ENCODE measurements at regions not wholly inside any gene's neighbourhood (a gene's known extent, or its start where the extent isn't known, plus 50 kb on each side); places are given as distances from the start of the nearest gene placed in this dataset.

GRCh38 chr14:100381395-100382105 lies 58.4 kb downstream of the SLC25A47 start:
- DNase-seq: peak in 1 of 3 experiments; percentile 15

- no peak for DNase-seq
Measured at GRCh38 chr14:100382106-100382455, 58.9 kb downstream of the SLC25A47 start.

DNA sequence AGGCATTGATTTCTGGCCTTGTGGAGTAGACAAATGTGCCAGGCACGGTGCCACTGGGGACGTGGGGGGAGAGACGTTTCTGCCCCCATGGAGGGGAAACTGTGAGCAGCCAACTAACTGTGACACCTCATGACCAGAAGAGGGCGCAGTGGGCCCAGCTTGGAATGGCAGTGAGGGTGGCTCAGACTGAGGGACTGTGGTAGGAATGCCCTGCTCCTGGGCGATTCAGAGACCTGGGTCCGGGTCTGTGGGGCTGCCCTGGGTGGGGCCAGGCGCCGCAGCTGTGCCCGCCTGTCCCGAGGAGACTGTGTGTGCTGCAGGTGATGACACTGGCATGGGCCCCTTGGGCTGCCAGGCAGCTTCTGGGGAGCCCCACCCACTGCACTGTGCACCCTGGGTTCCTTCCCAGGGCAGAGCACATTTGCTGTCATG lies 60.6 kb downstream of the SLC25A47 start:
- DNase-seq: peak; percentile 49 to 80 (median 80)

DNA sequence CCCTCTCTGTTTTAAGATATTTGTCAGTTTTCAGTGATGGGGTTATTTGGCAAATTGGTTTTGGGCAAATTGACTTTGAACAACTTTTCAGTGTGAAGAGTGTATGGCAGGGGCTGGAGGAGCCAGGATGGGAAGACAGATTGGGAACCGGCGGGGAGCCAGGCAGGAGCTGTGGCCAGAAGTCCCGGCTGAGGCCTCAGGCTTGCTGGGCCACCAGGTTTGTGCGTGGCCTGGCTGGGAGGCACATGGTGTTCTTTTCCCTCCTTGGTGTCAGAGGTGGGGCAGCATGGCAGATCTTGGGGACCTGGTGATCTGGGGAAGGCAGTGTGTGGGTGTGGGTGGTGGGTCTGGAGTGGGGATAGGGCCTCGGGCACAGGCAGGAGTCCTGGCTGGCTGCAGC lies 61.1 kb downstream of the SLC25A47 start:
- no peak for DNase-seq

GRCh38 chr14:100384819-100385813 lies 62.0 kb downstream of the SLC25A47 start:
- DNase-seq: peak; percentile 15 to 73 (median 23)

DNA sequence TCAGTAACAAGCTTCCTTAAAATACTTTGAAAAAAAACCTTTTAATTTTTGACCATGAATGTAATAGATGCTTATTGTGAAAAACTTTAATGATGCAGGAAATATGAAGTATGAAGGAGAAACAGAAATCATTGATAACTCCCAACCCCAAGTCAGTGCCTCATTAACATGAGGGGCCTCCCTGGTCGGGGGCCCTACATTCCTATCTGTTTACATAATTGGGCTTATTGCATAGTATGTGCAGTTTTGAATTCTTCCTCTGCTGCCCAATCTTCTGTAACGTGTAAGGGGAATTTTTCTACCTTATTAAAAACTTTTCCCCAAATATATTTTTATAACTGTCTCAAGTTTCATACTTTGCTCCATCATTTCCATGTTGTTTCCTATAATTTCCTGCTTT lies 63.0 kb downstream of the SLC25A47 start:
- DNase-seq: no peak

- DNase-seq: no peak
Measured at GRCh38 chr14:100386846-100387245, 63.7 kb downstream of the SLC25A47 start.

DNA sequence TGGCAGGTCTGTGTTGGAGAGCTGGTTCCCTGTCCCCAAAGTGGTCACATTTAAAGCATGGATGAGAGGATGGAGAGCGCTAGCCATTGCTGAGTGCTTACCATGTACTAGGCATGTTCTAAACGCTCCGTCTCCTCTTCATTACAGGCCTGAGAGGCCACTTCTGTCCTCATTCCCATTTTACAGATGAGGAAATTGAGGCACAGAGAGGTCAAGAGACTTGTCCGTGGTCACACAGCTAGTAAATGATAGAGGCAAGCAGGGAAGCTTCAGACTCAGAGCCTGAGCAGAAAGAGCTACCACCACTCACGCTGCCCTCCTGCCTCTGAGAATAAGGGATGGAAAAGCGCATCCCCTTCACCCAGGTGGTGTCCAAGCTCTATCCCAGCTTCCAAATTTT lies 64.3 kb downstream of the SLC25A47 start:
- DNase-seq: no peak

DNA sequence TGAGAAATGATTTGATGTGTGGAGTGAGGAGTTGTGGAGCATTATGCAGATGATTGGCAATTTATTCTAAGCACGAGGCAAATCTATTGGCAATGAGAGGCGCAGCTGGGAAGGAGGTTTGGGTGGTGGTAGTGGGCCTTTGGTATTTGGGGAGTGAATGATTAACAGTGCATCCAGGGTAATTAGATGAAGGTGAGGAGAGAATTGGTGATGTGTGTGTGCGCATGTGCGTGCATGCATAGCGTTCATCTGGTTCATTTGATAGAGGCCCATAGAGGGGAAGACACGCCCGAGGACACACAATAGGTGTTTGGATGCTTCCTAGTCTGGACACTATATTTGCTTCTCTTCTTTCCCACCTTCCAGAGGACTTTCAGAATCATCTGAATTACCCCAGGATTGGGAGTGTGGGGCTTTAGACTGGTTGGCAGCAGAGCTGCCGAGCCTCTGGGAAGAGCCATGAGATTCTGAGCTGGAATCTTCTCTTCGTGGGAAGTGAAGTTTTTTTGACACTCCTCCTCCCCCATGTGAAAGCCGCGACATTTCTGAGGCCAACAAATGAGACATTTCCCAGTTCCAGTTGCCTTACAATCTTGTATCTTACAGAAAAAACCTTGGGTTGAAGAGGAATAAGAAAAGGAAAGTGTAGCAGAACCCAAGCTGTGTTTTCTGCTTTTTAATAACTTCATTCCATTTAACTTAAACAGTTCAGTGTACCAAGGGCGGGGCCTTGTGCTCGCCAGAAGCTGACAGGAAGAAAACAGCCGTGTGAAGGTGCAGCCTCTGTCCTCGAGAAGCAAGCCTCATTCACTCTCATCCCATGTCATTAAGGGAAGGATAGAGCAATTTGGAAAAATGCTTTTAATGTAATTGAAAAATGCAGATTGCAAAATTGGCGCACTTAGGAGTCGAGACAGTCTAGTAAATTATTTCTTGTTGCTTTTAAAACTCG lies 65.2 kb downstream of the SLC25A47 start:
- DNase-seq: peak in 1 of 3 experiments; percentile 19

- DNase-seq: no peak
Measured at GRCh38 chr14:100389497-100390104, 66.5 kb downstream of the SLC25A47 start.

DNA sequence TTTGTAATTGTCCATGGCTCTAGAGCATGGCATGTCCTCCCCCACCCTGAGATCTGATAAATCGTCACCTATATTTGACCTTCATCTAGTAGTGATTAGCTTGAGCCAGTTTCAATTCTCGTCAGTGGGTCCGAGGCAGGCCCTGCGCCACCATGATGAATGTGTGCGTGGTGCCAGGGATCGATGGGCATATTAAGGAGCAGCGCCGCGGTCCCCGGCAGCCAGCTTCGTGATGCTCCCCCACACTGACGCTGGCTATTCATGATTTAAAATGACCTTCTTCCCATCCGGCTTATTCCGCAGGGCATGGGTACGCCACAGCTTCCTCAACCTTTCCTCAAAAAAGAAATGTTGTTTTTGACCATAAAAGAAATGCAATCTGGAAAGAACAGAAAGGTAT lies 68.0 kb downstream of the SLC25A47 start:
- DNase-seq: no peak

DNA sequence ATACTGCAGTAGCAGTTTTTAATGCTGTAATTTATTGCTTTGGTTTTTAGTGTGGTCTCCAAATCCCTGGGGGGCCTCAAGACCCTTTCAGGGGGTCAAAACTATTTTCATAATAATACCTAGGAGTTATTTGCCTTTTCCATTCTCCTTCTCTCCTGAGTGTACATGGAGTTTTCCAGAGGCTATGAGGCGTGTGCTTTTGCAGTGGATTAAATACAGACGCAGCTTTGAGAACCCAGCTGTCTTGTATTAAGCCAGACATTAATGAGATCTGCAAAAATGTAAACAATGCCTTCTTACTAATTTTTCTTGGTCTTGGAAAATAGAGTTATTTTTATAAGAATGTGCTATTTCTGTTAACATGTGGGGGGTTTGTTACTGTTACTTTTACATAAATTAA lies 68.6 kb downstream of the SLC25A47 start:
- DNase-seq: no peak

DNA sequence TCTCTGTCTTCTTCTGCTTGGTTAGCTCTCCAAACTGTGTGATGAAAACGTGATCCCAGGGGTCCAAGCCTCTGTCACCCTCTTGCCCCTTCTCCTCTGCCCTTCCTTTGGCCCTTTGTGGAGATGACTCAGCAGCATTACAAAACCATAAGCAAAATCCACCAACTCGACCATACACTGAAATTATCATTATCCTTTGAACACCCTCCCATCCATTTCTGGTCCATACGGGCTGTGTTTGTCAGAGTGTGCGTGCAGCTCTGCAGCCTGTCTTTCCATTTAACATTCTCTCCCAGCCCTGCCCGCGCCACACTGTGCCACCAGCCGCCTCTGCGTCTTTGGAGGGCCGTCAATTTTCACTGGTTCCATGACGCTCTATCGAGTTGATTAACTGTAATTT lies 69.2 kb downstream of the SLC25A47 start:
- DNase-seq: peak in 2 of 3 experiments; percentile 64 to 80

GRCh38 chr14:100393362-100393761 lies 70.2 kb downstream of the SLC25A47 start:
- peak in 2 of 3 experiments; percentile 16 to 70 for DNase-seq

GRCh38 chr14:100393906-100394732 lies 71.0 kb downstream of the SLC25A47 start:
- DNase-seq: no peak

DNA sequence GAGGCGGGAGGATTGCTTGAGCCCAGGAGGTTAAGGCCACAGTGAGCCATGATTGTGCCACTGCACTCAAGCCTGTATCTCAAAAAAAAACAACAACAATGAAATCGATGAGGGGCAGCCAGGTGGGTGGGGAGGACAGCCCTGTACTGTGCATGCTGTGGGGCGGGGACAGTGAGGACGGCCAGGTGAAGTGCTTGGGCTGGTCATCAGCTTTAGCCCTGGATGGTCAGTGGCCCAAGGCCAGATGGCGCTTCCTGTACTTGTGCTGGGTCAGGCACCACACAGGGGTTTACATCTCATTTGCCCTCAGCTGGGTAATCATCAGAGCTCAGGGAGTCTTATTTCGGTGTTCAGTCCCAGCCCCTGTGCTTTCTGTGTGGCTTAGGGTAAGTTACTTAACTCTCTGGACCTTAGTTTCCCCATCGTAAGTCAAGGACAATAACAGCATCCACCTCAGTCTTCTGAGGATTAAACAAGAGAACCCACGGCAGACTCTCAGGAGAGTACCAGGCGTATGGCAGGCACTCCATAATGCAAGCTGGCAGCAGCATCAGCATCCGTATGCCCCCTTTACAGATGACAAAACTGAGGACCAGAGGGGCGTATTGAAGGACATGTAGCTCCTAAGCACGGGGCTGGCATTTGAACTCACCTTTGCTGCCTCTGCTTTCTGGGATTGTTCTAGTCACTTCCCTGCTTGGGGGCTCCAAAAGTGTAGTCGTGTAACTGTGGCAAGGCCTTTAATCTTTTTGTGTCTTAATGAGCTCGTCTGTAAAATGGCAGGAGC lies 71.9 kb downstream of the SLC25A47 start:
- no peak for DNase-seq

DNA sequence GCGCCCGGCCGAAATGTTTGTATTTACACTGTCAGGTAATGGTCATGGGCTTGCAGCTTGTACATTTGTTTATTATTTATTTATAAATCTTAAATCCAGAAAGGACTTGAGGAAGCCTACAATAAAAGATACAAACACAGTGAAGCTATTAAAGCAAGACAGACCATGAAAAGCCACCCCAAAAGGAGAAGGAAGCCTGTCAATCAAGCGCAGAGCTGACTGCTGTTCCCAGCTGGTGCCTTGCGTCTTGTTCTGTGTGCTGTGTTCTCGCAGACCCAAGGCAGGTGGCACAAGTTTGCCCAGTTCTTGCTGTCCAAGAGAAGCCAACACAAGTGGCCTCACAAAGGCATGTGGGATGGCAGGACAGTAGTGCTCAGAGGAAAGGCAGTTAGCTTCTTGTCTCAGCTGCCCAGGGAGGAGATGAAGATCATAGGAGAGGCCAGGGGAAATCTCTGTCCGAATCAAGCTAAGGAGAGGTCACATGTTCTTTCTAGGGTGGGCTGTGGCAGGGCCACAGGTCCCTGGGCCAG lies 73.2 kb downstream of the SLC25A47 start:
- DNase-seq: no peak

DNA sequence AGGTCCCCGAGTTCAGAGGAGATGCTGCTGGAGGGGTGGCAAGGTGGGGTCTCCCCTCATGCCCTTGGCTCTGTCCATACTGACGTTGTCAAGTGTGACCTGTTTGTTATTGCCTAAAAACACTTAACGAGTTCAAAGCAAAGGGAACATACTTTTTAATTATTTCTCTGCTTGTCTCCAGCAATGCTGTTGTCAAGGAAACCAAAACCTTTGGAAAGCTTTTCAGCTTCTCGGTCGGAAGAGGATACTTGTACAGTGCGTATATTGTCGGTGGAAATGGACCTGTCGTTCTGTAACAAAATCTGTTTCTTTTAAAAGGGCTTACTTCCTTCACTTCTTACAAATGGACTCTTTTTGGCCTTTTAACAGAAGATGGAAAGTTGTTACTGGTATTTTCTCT lies 73.9 kb downstream of the SLC25A47 start:
- DNase-seq: no peak

GRCh38 chr14:100398044-100398443 lies 74.9 kb downstream of the SLC25A47 start:
- DNase-seq: no peak
